GM18868 (cell line): ENCODE measurements at regions not wholly inside any gene's neighbourhood (a gene's known extent, or its start where the extent isn't known, plus 50 kb on each side); places are given as distances from the start of the nearest gene placed in this dataset.

Source experiments
- ATAC-seq: cut with Tn5 transposase; IDR thresholded peaks from one replicate; pipeline ENCODE4 v1.9.1; 2021; ENCODE audit warnings: mild to moderate bottlenecking, moderate library complexity; ENCODE audit not compliant: unreplicated experiment

GRCh38 chr12:58812214-58812613, 108.1 kb downstream of the LRIG3 start:
- no peak for ATAC-seq

GRCh38 chr12:58814036-58814435, 106.3 kb downstream of the LRIG3 start:
- ATAC-seq, result no peak

DNA sequence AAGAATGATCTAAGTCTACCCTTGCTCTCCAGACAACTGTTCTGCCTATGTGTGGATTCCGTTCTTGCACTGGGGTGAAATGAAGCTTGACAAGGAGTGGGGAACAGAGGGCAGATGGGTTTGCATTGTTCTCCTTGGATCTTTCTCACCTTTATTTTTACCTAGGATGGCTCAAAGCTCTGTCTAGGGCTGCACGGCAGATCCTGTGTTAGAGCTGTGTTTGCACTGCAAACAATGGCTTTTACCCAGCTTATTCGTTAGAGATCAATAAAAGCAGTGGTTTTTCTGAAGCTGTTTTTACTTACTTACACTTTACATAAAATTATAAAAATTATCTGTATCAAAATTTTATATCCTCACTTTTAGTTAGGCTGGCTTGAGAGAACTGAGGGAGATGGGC, 105.1 kb downstream of the LRIG3 start:
- ATAC-seq, result no peak

GRCh38 chr12:58818546-58818945, 101.8 kb downstream of the LRIG3 start:
- no peak for ATAC-seq

GRCh38 chr12:58819345-58819744, 101.0 kb downstream of the LRIG3 start:
- no peak for ATAC-seq

DNA sequence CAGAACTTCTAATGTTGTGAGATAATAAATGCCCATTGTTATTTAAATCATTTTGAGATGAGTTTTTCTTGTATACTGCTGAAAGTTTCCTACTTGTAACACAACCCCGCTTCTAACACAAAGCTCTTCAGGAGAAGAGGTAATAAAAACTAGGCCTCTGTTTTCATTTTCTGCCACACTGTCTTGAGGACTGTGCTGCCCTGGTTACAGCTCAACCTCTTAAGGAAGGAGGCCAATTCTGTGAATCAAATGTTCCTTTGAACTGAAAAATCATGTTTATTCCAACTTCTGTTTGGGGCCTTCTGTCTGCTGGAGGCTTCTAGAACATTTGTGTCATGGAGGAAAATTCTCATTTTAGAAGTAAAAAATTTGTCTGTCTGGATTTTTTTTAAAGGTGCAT, 100.3 kb downstream of the LRIG3 start:
- no peak for ATAC-seq
